ENCODE measurements at regions not wholly inside any gene's neighbourhood (a gene's known extent, or its start where the extent isn't known, plus 50 kb on each side); places are given as distances from the start of the nearest gene placed in this dataset.

GRCh38 chr2:189298038-189298437 is 118.5 kb upstream of the COL5A2 start:
- DNase-seq (peak; percentile 54), ATAC-seq (ENCODE audit: low read depth) (peak; percentile 13; the same call in 1 of the 2 replicates)
- 0 out of 2 replicates have a peak overlapping the region, but pooled peaks have one; percentile 15 for H3K27ac ChIP-seq (ENCODE audit: insufficient read depth, low read length)
- H2AFZ ChIP-seq (replicated peaks; ENCODE audit: low read length, poor library complexity): peak overlapping the region; percentile 58
- intact Hi-C loops (cut with micrococcal nuclease): no loop called here
- H3K14ac ChIP-seq (replicated peaks; ENCODE audit: low read depth, low read length): peak overlapping the region; percentile 67
- H3K9me3 ChIP-seq (ENCODE audit: control insufficient read depth, insufficient read depth, low read length): no peaks in the 10 kb centered on the region
- ChIA-PET POLR2A (ENCODE audit: unreplicated experiment) (no interaction called here), CTCF (interaction anchor here (0.9 kb wide), 1 partner anchor 17 kb away, joined by 4 read pairs; no protein-coding TSS in a partner anchor)
- H4K91ac ChIP-seq (ENCODE audit: insufficient read depth, low read depth, low read length): peak overlapping the region; percentile 63; the same call in 1 of the 2 replicates
- WGBS, 2 experiments (ENCODE audit: extremely low coverage in 2 of 2, insufficient read length in 1 of 2): no CpG with 5 or more reads among the region's 1 CpG
- H3K56ac ChIP-seq (ENCODE audit: extremely low read depth, insufficient read depth, low read length): no peak overlapping the region
- peaks cover 6% of the 10 kb centered on the region; the same call in 1 of the 2 replicates for H3K9me1 ChIP-seq (ENCODE audit: insufficient read depth, low read length)
- H3K18ac ChIP-seq (ENCODE audit: low read depth, low read length): peak overlapping the region; percentile 68; the same call in 1 of the 2 replicates
- in situ Hi-C loops (cut with MboI; ENCODE audit: low sequenced_read_pairs): loop anchor here (10.0 kb wide), 1 partner anchor 107 kb away; no protein-coding TSS in a partner anchor
- peak overlapping the region; percentile 86 for H2BK120ac ChIP-seq (ENCODE audit: low read depth, low read length)
- no peaks in the 10 kb centered on the region for H3K27me3 ChIP-seq (ENCODE audit: control insufficient read depth, insufficient read depth, low read length)
- peak overlapping the region; percentile 78 for H2BK15ac ChIP-seq (ENCODE audit: low read depth, low read length)
- no peaks in the 10 kb centered on the region for H3K36me3 ChIP-seq (ENCODE audit: control insufficient read depth, insufficient read depth, low read length)
- H4K20me1 ChIP-seq (ENCODE audit: insufficient read depth, low read length): no peaks in the 10 kb centered on the region
- no peak overlapping the region for H3K4me3 ChIP-seq (ENCODE audit: insufficient read depth, low read depth, low read length)
- H3K4ac ChIP-seq (ENCODE audit: low read depth, low read length): peak overlapping the region; percentile 54
- BruUV-seq (replicated peaks): no TSS peak
- H3K4me1 ChIP-seq (ENCODE audit: control insufficient read depth, insufficient read depth, low read length): peaks cover 4% of the 10 kb centered on the region; the same call in 1 of the 2 replicates
- peak overlapping the region in 1 of 2 experiments; percentile 76; a peak in 2 of 4 replicates for H4K8ac ChIP-seq (ENCODE audit: low read depth in 2 of 2, low read length in 2 of 2)
- peak overlapping the region; percentile 79 for H2AK5ac ChIP-seq (ENCODE audit: low read depth, low read length)
- peak overlapping the region; percentile 78 for H2BK5ac ChIP-seq (ENCODE audit: low read depth, low read length, poor library complexity, severe bottlenecking)
- peak overlapping the region; percentile 33; the same call in 1 of the 2 replicates for H3K23ac ChIP-seq (ENCODE audit: low read depth, low read length)
- peak overlapping the region; percentile 7; the same call in 1 of the 2 replicates for H3K4me2 ChIP-seq (ENCODE audit: low read depth, low read length)
- no peak for TF ChIP-seq RAD21 (IDR thresholded peaks at IDR 0.05; ENCODE audit: low read length)
- no peak for TF ChIP-seq SMC3 (IDR thresholded peaks at IDR 0.05; ENCODE audit: low read depth, low read length)
- TF ChIP-seq MAFK (IDR thresholded peaks at IDR 0.05; ENCODE audit: low read depth, low read length): no peak
- TF ChIP-seq BHLHE40 (IDR thresholded peaks at IDR 0.05; ENCODE audit: low read depth, low read length): no peak
- 0 out of 4 replicates have a peak, but pooled peaks cover 0 to 6% of the 10 kb centered on the region in 2 experiments for H3K79me1 ChIP-seq (ENCODE audit: low read depth in 1 of 2, low read length in 2 of 2)
- H2AK9ac ChIP-seq (replicated peaks; ENCODE audit: low read depth, low read length, poor library complexity): peak overlapping the region; percentile 66
- H3K9ac ChIP-seq (ENCODE audit: low read depth, low read length): no peak overlapping the region
- dilution Hi-C loops (cut with HindIII; ENCODE audit: low sequenced_read_pairs, unreplicated experiment): no loop called here
- peak overlapping the region; percentile 85 for H2BK20ac ChIP-seq (ENCODE audit: low read depth, low read length)
- H4K5ac ChIP-seq (ENCODE audit: low read depth, low read length): peak overlapping the region; percentile 66; the same call in 1 of the 2 replicates

All from IMR-90 (cell line).